Breast epithelium (tissue), 4 donors: ENCODE measurements at regions not wholly inside any gene's neighbourhood (a gene's known extent, or its start where the extent isn't known, plus 50 kb on each side); places are given as distances from the start of the nearest gene placed in this dataset.

Experiments
- DNase-seq, 2 donors: peaks; one replicate each; pipeline ENCODE4 v3.0.0-alpha.2; 2019; ENCODE audit warnings: low spot score in 2 of 2
- H3K27ac ChIP-seq, 2 donors: fragments of 200-600 bp; sonication (generic) in 1 of 2; one replicate each; pipeline ENCODE4 v1.5.1; 2016 to 2019; ENCODE audit warnings: mild to moderate bottlenecking in 1 of 2
- H3K27me3 ChIP-seq, 2 donors: fragments of 200-600 bp; sonication (generic) in 1 of 2; one replicate each; pipeline versions ENCODE4 v1.5.1 to v1.6.0; 2017 to 2019; ENCODE audit warnings: control low read depth in 1 of 2, mild to moderate bottlenecking in 1 of 2
- H3K36me3 ChIP-seq: fragments of 200-600 bp; one replicate; pipeline ENCODE4 v1.5.1; 2019
- H3K4me1 ChIP-seq, 2 donors: fragments of 200-600 bp; sonication (generic); one replicate each; pipeline ENCODE4 v1.5.1; 2016 to 2019; ENCODE audit warnings: control low read depth in 1 of 2
- H3K4me3 ChIP-seq, 3 donors: fragments of 200-600 bp; sonication (generic); 1 replicate in 2 of 3; 2 replicates in 1 of 3; pipeline ENCODE4 v1.5.1; 2016 to 2019; ENCODE audit warnings: mild to moderate bottlenecking in 3 of 3, moderate library complexity in 2 of 3
- H3K9me3 ChIP-seq, 2 donors: fragments of 200-600 bp; sonication (generic) in 1 of 2; one replicate each; pipeline ENCODE4 v1.5.1; 2016 to 2019; ENCODE audit warnings: control low read depth in 1 of 2
- CTCF ChIP-seq, 3 donors: fragments of 450-650 bp; IDR thresholded peaks; one replicate each; pipeline ENCODE4 v1.5.1; 2016 to 2017; ENCODE audit warnings: antibody characterized with exemption in 3 of 3, mild to moderate bottlenecking in 3 of 3, moderate library complexity in 3 of 3
- POLR2A ChIP-seq: fragments of 450-650 bp; IDR thresholded peaks from one replicate; pipeline ENCODE4 v1.6.1; 2016; ENCODE audit warnings: antibody characterized with exemption, mild to moderate bottlenecking, moderate library complexity
- POLR2AphosphoS5 ChIP-seq, 3 donors: sonication (generic); formaldehyde crosslinking; IDR thresholded peaks; one replicate each; pipeline ENCODE4 v1.6.1; 2017; ENCODE audit warnings: antibody characterized with exemption in 3 of 3
- intact Hi-C: fragments of 100-400 bp; cut with DNase I; formaldehyde crosslinking; loops from one replicate; pipeline ENCODE4 v1.15.1; 2023; ENCODE audit warnings: low total_unique reads

- H3K27ac ChIP-seq = no peak overlapping the region
- TF ChIP-seq POLR2AphosphoS5 (IDR thresholded peaks at IDR 0.05) (no peak), CTCF (IDR thresholded peaks at IDR 0.05) (no peak), POLR2A (no peak)
- H3K27me3 ChIP-seq = no peaks in the 10 kb centered on the region
- H3K9me3 ChIP-seq = no peaks in the 10 kb centered on the region
- DNase-seq = no peak
- intact Hi-C loops = no loop called here
- H3K36me3 ChIP-seq = no peaks in the 10 kb centered on the region
- H3K4me3 ChIP-seq = no peak overlapping the region
- no peaks in the 10 kb centered on the region for H3K4me1 ChIP-seq
These were observed 250.5 kb upstream of the RAB6C start for GRCh38 chr2:129729011-129729410.

GRCh38 chr2:129729646-129730045 is 249.8 kb upstream of the RAB6C start:
- TF ChIP-seq POLR2A (no peak), CTCF (IDR thresholded peaks at IDR 0.05) (no peak), POLR2AphosphoS5 (IDR thresholded peaks at IDR 0.05) (no peak)
- Histone ChIP-seq H3K27ac (no peak overlapping the region), H3K9me3 (no peaks in the 10 kb centered on the region), H3K4me3 (no peak overlapping the region), H3K4me1 (no peaks in the 10 kb centered on the region), H3K36me3 (no peaks in the 10 kb centered on the region), H3K27me3 (no peaks in the 10 kb centered on the region)
- DNase-seq = no peak
- intact Hi-C loops = no loop called here

DNA sequence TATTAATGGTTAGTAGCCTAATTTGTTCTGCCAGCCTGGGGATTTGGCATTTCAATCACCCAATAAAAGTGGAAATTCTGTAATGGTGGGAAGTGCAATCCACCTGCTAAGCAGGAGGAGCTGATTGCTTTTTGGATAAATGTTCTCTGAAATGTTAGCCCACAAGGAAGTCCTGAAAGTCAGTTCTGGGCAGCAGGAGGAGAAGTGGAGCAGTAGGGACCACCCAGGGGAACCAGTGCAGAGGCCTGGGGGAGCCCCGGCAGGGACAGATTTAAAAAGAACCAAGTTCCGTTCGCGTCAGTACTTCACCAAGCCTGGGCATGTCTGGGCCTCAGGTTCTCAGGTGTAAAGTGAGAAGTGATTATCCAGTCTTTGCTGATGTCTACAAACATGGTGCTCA is 248.5 kb upstream of the RAB6C start:
- TF ChIP-seq POLR2AphosphoS5 (IDR thresholded peaks at IDR 0.05) (no peak), CTCF (IDR thresholded peaks at IDR 0.05) (no peak), POLR2A (no peak)
- no peaks in the 10 kb centered on the region for H3K9me3 ChIP-seq
- H3K27ac ChIP-seq = no peak overlapping the region
- DNase-seq = no peak
- H3K27me3 ChIP-seq = no peaks in the 10 kb centered on the region
- intact Hi-C loops = no loop called here
- H3K4me3 ChIP-seq = no peak overlapping the region
- no peaks in the 10 kb centered on the region for H3K4me1 ChIP-seq
- no peaks in the 10 kb centered on the region for H3K36me3 ChIP-seq

- no peak overlapping the region for H3K4me3 ChIP-seq
These were observed 247.4 kb upstream of the RAB6C start for GRCh38 chr2:129731907-129732629.

More at GRCh38 chr2:129731907-129732629, 247.4 kb upstream of the RAB6C start:
- H3K36me3 ChIP-seq = no peaks in the 10 kb centered on the region
- no peaks in the 10 kb centered on the region for H3K9me3 ChIP-seq
- no peak for TF ChIP-seq CTCF (IDR thresholded peaks at IDR 0.05)
- TF ChIP-seq POLR2A = no peak
- no peak for TF ChIP-seq POLR2AphosphoS5 (IDR thresholded peaks at IDR 0.05)
- H3K27me3 ChIP-seq = no peaks in the 10 kb centered on the region
- H3K27ac ChIP-seq = no peak overlapping the region
- H3K4me1 ChIP-seq = no peaks in the 10 kb centered on the region
- intact Hi-C loops = no loop called here
- DNase-seq = peak in 1 of 2 donors; percentile 9
